GM19463 (cell line): ENCODE measurements at regions not wholly inside any gene's neighbourhood (a gene's known extent, or its start where the extent isn't known, plus 50 kb on each side); places are given as distances from the start of the nearest gene placed in this dataset.

Source experiments
- ATAC-seq: cut with Tn5 transposase; IDR thresholded peaks from one replicate; pipeline ENCODE4 v1.9.1; 2021; ENCODE audit warnings: mild to moderate bottlenecking, moderate library complexity; ENCODE audit not compliant: unreplicated experiment

DNA sequence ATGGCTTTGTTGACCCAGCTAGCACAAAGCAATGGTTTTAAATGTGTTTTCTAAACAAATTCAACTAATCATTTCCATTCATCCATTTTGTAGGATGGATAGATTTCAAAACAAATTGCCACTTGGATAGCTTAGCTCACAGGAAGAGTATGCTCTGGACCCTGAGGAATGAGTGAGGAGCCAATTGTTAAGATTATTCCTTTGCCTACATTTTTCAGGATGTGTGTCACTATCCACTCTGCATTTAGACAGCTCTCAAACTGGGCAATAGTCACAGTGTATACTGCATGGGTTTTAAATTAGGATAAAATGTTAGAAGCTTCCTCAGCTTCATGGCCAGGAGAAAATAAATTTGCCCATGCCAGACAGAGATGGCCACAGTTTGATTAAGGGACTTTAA is 605.6 kb upstream of the TEX47 start:
- ATAC-seq, result no peak

DNA sequence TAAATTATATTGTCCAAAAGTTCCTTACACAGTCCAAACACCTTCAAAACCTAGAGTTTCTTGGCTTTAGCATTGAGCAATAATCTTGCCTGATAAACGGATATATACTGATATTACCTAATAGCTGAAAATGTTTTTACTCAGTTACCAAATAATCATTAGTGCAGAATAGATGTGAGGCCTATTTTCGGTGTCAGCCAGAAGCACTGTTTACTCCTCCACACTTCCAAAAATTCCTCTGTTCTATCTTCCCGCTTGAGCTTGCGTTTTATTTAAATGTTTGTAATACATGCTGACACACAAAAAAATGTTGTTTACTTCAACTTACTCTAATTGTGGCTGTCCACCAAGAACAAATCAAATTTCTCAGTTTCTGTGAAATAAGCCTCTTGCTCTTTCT is 606.2 kb upstream of the TEX47 start:
- ATAC-seq, result no peak

DNA sequence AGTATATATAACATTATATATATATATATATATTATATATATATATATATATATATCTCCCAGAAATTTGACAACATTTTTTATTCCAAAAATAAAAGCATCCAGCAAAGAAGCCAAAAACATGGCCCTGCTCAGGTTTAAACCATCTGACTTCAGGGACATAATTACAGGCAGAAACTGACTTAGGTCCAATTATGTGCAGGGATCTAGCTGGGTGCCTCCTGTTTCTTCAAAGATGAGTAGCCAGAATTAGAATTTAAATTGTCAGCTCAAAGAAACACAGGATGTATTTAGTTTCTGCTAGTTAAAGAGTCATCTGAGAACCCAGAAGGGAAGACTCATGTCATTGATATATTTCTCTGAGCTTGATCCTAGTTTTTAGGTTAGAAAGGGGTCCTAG is 656.4 kb upstream of the TEX47 start:
- ATAC-seq, result no peak

DNA sequence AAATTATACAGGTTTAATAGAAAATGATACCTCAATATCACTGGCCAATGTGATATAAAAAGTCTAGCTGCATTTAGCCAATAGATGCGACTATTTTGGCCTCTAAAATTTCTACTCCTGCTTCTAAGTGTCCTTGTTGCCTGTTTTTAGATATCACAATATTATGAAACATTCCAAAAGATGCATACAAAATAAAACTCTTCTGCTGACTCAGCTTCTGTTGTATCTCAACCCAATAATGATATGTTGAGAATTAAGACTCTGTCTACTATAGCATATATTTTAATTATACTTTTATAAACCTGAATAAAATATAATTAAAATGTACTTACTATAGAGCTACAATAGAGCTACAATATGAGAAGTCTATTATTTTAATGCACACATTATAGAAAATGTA is 661.0 kb upstream of the TEX47 start:
- no peak for ATAC-seq

DNA sequence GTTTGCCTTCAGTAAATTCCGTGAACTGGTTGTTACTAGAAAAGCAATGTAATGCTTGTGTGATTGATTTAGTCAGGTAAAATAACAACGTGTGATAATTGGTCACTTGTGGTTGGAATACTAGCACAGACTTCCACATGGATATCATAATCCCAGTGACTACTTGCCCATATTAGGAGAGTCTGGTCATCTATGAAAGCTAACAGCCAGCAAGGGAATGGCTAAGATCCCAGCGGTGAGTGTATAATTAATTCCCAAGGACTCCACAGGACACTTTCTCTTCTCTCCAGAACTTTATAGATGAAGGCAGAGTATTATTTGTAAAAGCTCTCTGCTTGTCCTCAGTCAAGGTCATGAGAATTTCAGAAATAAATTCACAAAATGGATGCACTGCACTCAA is 662.6 kb upstream of the TEX47 start:
- no peak for ATAC-seq

DNA sequence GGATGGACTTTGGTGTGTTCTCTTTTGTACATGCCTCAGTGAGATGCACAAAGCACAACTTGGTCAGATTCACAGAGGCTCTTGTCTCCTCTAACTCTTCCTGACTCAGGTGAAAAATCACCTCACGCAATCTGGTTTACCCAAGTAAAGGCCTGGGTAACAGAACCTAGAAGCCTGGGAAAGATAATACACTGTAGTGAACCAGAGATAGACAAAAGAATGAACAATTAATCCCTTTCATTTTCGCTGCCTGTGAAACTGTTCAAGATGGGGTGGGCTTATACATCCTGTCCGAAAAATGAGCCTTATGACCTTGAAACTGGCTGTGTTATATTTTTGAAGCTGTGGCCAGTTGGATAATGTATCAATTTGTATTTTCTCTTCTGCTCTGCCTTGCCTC is 678.9 kb upstream of the TEX47 start:
- no peak for ATAC-seq

DNA sequence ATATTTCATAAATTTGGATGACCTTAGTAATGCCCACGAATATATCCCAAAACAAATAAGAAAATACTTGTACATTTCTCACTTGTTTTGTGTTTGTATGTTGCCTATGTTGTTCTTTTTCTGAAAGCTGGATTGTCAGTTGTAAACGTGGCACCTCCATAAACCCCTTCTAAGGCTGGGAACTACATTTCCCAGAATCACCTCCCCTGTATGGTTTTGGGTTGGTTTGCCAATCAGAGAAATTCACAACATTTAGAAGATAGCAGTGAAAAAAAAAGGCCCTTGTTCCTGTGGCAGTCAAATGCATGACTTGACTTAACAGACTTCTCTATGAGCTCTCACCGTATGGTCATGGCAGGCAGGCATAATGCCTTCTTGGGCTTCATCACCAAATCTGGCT is 676.3 kb upstream of the STEAP1 start:
- ATAC-seq, result no peak

DNA sequence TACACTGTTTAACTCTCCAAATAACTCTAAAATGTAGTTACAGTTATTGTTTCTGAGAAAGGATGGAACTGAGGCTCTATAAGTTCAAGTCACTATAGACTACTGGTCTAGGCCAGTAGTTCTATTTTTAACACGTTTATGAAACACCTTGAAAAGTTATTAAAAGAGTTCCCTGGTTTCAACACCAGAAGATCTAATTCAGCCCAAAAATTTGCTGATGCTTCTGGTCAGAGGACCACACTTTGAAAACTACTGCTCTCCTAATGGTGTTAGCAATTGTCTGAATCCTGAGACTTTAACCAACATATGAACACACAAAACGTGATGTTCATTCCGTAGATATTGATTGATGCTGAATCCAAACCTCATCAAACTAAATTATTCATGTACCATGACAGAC is 658.6 kb upstream of the STEAP1 start:
- no peak for ATAC-seq

DNA sequence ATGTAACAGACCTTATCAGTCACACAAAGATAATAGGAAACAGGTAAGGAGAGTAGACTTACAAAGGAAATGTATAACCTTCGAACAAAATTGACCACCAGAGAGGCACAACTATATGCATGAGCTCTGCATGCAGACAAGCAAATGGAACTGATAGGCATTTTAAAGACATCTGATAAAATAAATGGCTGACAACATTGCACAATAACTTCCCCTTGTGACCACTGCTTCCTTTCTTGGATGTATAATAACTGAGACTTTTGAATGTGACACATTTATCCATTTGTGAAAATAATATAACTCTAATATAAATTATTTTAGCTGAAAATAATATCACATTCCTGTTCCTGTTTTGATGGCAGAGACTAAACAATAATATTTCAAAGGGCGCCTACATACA is 654.2 kb upstream of the STEAP1 start:
- no peak for ATAC-seq

DNA sequence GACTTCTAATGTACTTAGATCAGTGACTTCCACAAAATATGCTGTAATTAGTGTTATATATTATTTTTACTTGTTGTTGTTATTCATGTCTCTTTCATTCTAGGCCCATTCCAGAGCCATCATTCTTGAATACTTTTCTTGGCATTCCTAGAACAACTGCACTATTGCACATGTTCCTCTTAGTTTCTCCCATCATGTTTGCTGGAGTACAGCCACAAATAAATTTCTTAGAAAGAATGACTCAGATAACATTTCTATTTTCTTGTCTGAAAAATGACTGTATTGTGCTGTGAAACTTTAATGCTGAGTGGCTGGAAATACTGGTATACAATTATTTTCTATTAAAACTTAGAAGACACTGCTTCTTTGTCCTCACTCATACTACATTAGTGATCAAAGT is 651.0 kb upstream of the STEAP1 start:
- no peak for ATAC-seq

DNA sequence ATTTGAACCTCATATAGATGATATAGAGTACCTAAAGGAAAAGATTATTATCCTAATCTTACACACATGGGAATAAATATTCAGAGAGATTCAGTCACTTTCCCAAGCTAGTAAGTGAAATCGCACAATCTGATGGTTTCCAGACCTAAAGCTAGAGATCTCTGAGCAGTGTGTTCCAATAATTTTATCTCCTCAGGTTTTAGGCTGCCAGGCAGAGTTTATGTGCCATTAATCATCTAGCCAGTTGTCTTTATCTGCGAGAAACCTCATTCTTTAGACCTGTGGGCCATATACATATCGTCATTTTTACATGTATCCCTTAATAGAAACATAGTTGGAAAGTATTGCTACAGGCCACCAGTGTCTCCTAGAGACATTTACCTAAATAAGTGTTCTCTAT is 647.2 kb upstream of the STEAP1 start:
- no peak for ATAC-seq

DNA sequence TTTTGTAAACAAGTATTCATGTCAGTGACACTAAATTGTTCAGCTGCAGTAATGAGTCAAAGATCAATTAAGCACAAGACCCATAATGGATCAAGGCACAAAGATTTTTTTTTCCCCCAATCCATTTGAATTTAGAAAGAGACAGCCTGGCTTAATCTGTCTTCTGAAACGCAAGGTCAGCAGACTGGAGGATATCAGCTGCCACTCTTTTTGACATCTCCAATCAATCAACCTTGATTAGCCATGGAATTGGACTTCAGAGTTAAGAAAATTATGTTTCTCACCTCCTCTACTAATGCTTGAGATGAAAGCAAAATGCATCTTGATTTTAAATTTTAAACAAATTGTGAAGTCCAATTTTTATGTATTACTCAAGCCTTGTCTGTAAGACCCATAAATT is 642.4 kb upstream of the STEAP1 start:
- no peak for ATAC-seq

DNA sequence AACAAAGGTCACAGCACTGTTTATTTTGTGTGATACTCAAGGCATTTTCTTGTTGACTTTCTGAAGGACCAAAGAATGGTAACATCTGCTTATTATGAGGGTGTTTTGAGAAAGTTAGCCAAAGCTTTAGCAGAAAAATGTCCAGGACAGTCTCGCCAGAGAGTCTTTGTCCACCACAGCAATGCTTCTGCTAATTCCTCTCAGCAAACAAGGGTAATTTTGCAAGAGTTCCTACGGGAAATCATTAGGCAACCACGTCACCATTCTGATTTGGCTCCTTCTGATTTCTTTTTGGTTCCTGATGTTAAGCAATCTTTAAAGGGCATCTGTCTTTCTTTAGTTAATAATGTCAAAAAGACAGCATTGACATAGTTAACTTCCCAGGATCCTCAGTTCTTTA is 639.3 kb upstream of the STEAP1 start:
- no peak for ATAC-seq

DNA sequence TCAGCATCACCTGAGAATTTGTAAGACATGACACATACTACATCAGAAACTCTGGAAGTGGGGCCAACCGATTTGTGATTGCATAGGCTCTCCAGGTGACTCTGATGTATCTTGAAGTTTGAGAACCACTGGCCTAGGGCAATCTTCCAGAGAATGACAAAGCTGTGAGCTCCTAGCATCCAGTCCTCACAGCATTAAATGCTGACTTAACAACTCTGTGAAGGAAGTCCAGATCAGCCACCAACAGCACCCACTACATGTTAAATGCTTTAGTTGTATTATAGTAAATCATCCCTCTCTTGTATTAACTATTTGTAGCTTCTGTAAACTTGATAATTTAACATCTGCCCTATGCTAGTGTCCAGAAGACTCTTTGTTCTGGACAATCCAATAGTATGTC is 636.5 kb upstream of the STEAP1 start:
- no peak for ATAC-seq

DNA sequence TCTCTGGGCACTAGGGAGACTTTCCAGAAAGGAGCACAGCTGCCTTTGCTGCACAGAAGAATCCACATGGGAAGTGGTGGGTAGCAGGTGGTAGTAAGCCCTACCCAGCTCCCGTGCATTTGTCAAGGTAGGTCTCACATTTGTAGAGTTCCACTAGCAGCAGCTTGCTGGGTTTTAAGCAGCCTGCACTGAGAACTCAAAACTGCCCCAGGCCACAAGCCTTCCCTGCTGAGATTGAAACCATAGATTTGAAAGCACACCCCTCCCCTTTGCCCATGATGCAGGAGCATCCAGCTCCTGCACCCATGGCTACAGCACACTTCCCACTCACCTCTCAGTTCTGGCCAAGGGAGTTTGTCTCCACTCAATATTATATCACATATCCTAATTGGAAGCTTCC is 604.5 kb upstream of the STEAP1 start:
- ATAC-seq, result no peak

DNA sequence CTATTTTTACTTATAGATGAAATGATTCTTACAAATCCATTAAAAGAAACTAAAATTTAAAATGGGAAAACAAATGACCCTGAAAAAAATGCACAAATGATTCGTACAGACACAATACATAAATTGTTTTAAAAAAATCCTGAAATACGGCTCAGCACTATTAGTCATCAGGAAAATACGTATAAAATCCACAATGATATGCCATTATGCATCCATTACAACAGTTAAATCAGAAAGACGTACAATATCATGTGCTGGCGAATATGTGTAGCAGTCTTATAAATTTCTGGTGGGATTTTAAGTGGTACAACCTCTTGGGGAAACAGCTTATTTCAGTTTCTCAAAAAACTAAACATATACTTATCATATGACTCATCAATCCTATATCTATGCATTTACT is 600.1 kb upstream of the STEAP1 start:
- no peak for ATAC-seq

DNA sequence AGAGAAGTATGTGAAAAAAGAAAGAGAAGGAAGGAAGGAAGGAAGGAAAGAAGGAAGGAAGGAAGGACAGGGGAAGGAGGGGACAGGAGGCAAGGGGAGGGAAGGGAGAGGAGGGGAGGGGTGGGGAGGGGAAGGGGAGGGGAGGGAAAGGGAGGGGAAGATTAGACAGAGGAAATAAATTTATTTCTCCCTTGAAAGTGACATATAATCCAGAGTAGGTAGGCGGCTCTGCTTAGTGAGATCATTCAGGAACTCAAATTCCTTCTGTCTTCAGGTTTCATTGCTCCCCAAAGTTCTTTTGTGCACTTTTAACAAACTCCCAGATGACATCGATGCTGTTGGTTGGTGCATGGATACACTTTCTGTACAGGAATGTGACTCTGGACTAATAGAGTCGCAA is 594.7 kb upstream of the STEAP1 start:
- no peak for ATAC-seq

DNA sequence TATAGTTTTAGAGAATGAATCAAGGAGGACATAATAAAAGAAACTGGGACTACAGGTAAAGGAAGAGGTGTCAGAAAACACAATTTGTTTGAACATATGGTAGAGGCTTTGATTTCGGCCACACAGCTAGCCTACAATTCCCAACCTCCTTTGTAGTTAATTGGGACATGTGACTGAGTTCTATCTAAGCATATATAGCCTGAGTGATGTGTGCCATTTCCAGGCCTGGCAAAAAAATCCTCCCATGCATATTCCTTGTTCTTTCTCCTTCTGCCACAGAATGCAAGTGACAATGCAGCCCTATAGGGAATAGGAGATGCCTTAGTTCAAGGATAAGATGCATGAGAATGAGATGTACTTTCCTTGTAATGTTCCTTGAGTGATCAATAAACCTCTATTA is 590.7 kb upstream of the STEAP1 start:
- no peak for ATAC-seq

DNA sequence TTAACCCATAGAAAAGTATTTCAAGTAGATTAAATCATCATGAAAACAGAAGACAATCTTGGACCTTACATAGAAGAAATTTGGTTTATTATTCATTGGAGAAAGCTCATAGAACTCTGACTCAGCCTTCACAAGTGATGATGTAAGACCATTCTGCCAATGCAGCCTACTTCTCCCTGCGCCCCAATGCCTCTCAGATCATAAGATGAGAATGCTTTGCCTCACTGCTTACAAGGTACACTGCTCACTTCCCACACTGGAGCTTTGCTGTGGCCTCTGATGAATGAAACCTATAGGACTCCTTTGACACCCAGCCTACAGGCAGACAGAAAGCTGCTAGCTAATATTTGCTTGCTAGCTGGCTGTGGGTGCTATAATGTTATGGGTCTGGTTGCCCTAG is 569.4 kb upstream of the STEAP1 start:
- no peak for ATAC-seq

DNA sequence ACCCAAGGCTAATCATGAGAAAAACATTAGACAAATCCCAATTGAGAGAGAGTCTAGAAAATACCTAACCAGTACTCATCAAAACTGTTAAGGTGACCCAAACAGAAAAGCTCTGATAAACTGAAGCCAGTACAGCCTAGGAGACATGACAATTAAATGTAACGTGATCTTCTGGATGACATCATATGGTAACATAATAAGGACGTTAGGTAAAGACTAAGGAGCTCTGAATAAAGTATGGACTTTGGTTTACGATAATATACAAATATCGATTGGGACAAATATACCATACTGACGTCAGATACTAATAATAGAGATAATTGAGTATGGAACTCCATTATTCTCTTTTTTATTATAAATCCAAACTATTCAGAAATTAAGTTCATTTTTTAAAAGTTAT is 561.1 kb upstream of the STEAP1 start:
- ATAC-seq, result no peak

DNA sequence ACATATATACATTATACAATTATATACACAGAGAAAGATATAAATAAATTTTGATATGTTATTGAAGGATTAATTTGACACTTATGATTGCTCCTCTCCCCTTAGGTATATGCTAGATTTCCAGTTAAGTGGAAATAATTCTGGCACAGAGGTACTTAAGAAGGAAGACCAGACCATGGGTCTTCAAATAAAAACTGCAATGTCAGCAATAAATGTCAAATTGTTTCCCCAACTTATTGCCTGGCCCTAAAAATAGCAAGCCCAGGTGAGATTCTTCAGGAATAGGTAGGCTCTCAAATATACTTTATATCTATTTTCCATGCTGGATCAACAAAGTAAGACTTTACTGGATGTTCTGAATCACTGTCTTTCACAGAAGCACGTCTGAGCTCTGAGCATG is 551.3 kb upstream of the STEAP1 start:
- ATAC-seq, result no peak

DNA sequence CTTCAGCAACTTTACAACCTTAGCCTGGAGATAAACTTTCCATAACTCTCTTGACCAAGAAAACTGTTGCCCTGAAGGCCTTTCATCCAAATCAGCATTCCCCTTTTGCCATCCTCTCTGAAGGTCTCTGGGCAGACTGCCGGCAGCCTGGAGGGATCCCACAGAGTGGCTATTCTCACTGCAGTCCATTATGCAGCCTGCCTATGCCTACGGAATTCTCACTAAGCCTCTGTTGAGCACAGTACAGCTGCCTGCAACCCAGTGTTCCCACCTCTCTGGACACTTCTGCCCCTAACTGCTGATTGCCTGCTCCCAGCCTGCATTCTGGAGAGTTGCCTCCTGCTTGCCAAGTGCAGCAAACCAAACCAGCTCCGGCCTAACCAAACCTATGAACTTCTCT is 548.9 kb upstream of the STEAP1 start:
- no peak for ATAC-seq

DNA sequence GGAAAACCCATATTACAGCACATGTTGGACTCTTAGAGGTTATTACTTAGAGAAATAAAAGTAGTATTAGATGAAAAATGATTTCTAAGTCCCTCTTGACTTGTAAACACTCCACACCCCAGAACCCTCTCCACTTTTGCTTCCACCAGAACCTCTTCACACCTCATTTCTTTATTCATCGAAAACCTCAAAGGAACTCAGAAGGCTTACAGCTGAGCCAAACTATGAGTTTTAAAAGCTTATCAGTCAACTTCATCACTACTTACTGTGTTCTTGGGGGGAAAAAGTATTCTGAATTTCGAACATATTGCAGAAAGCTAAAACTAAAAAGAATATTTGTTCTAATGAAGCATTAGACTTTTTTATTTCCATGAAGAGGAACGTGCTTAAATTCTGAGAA is 547.8 kb upstream of the STEAP1 start:
- no peak for ATAC-seq

DNA sequence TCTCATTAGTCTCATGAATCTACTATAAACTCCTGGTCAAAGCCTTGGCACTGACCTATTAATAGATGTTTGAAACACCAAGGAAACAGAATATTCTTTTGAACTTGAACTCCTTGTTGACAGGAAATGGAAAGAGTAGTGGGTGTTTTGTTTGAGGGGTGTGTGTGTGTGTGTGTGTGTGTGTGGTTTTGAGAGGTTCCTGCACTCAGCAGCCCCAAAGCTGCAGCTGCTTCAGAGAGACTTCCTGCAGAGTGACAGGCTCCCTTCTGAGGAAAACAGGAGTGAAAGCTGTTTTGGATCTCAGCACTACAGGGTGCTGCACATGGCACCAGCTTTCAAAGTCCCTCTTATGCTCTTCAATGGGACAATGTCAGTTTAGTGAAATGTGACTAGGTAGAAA is 546.5 kb upstream of the STEAP1 start:
- no peak for ATAC-seq
